ENCODE measurements at regions not wholly inside any gene's neighbourhood (a gene's known extent, or its start where the extent isn't known, plus 50 kb on each side); places are given as distances from the start of the nearest gene placed in this dataset.

- no peak for DNase-seq
Observed at GRCh38 chr2:55099878-55100820, 49.9 kb upstream of the RTN4 start.
